Hepatocyte (in vitro differentiated cells): ENCODE measurements at regions not wholly inside any gene's neighbourhood (a gene's known extent, or its start where the extent isn't known, plus 50 kb on each side); places are given as distances from the start of the nearest gene placed in this dataset.

Experiments used
- CTCF ChIP-seq: fragments of 200-600 bp; sonication (generic); IDR thresholded peaks from 2 replicates; pipeline ENCODE4 v1.5.1; 2016; ENCODE audit warnings: antibody characterized with exemption, mild to moderate bottlenecking; ENCODE audit not compliant: poor library complexity
- EZH2 ChIP-seq: fragments of 200-600 bp; sonication (generic); IDR thresholded peaks from 2 replicates; pipeline ENCODE4 v1.6.1; 2016; ENCODE audit warnings: antibody characterized with exemption, mild to moderate bottlenecking, borderline replicate concordance

GRCh38 chrX:93874554-93874953 lies 200.5 kb downstream of the FAM133A start:
- TF ChIP-seq CTCF (peak; percentile 90), EZH2 (no peak)
